ENCODE measurements at regions not wholly inside any gene's neighbourhood (a gene's known extent, or its start where the extent isn't known, plus 50 kb on each side); places are given as distances from the start of the nearest gene placed in this dataset.
"Not testable (repeated sequence)": the region's sequence is repeated elsewhere in the genome, so short reads cannot be mapped to it uniquely, and the experiment has no call there.

GRCh38 chr14:40221428-40221827 is 789.2 kb upstream of the FBXO33 start:
- intact Hi-C loops (cut with DNase I; ENCODE audit: low total_unique reads) = no loop called here
- no peaks in the 10 kb centered on the region for H3K36me3 ChIP-seq
- H3K9me3 ChIP-seq = peaks cover 0 to 16% (median 4%) of the 10 kb centered on the region in 4 donors

DNA sequence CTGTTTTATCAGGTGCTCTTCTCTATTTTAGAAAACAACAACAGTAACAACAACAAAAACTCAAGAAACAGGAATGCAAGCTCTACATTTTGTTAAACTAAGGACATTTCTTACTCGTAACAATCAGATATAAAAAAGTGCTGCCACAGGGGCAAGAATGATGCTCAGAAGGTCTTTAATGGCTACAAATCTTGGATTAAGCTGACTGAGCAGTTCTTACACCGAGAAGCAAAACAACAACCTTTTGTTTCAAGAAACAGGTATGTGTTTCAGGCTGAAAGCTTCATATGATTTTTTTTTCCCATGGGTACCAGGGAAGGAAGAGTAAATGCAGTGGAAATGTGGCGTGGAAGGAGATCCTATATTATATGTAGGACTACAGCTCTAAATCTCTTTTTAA is 786.8 kb upstream of the FBXO33 start:
- H3K27me3 ChIP-seq = no peaks in the 10 kb centered on the region
- TF ChIP-seq EP300 (IDR thresholded peaks at IDR 0.05) (no peak), POLR2AphosphoS5 (IDR thresholded peaks at IDR 0.05) (no peak), POLR2A (IDR thresholded peaks at IDR 0.05) (no peak), CTCF (IDR thresholded peaks at IDR 0.05) (no peak)
- no peak overlapping the region for H3K4me3 ChIP-seq
- no peak for DNase-seq
- intact Hi-C loops (cut with DNase I; ENCODE audit: low total_unique reads) = no loop called here
- 65 to 77% (median 74%) methylated on average over 3 of the region's 3 CpGs for WGBS, 5 donors
- H3K9me3 ChIP-seq = peaks cover 0 to 19% (median 6%) of the 10 kb centered on the region in 4 donors
- no peaks in the 10 kb centered on the region for H3K36me3 ChIP-seq
- no peak overlapping the region for H3K27ac ChIP-seq
- H3K4me1 ChIP-seq = no peaks in the 10 kb centered on the region

More at GRCh38 chr14:40221428-40221827, 789.2 kb upstream of the FBXO33 start:
- H3K27me3 ChIP-seq = no peaks in the 10 kb centered on the region
- H3K27ac ChIP-seq = no peak overlapping the region
- no peak overlapping the region for H3K4me3 ChIP-seq
- no peaks in the 10 kb centered on the region for H3K4me1 ChIP-seq
- TF ChIP-seq EP300 (IDR thresholded peaks at IDR 0.05) = no peak
- TF ChIP-seq CTCF (IDR thresholded peaks at IDR 0.05) = no peak
- no peak for TF ChIP-seq POLR2A (IDR thresholded peaks at IDR 0.05)
- no peak for TF ChIP-seq POLR2AphosphoS5 (IDR thresholded peaks at IDR 0.05)
- no peak for DNase-seq

- DNase-seq = no peak
- no peaks in the 10 kb centered on the region for H3K4me1 ChIP-seq
- H3K9me3 ChIP-seq = peaks cover 0 to 19% (median 6%) of the 10 kb centered on the region in 4 donors
- TF ChIP-seq CTCF (IDR thresholded peaks at IDR 0.05) (no peak), POLR2AphosphoS5 (IDR thresholded peaks at IDR 0.05) (no peak), EP300 (IDR thresholded peaks at IDR 0.05) (no peak), POLR2A (IDR thresholded peaks at IDR 0.05) (no peak)
- WGBS, 5 donors = 70 to 83% (median 79%) methylated on average over 6 of the region's 6 CpGs
- intact Hi-C loops (cut with DNase I; ENCODE audit: low total_unique reads) = no loop called here
- H3K27me3 ChIP-seq = no peaks in the 10 kb centered on the region
- H3K4me3 ChIP-seq = no peak overlapping the region
- H3K36me3 ChIP-seq = no peaks in the 10 kb centered on the region
- no peak overlapping the region for H3K27ac ChIP-seq
Measured at GRCh38 chr14:40218282-40218941, 786.2 kb upstream of the FBXO33 start.

- peaks cover 0 to 19% (median 6%) of the 10 kb centered on the region in 4 donors for H3K9me3 ChIP-seq
- DNase-seq = no peak
- no peaks in the 10 kb centered on the region for H3K27me3 ChIP-seq
- H3K4me3 ChIP-seq = no peak overlapping the region
- TF ChIP-seq CTCF (IDR thresholded peaks at IDR 0.05) = no peak
- TF ChIP-seq POLR2AphosphoS5 (IDR thresholded peaks at IDR 0.05) = no peak
- TF ChIP-seq POLR2A (IDR thresholded peaks at IDR 0.05) = no peak
- TF ChIP-seq EP300 (IDR thresholded peaks at IDR 0.05) = no peak
- H3K36me3 ChIP-seq = no peaks in the 10 kb centered on the region
- intact Hi-C loops (cut with DNase I; ENCODE audit: low total_unique reads) = no loop called here
- no peaks in the 10 kb centered on the region for H3K4me1 ChIP-seq
- WGBS, 5 donors = 88 to 96% (median 95%) methylated on average over 21 to 22 of the region's 22 CpGs
- no peak overlapping the region for H3K27ac ChIP-seq
Measured at GRCh38 chr14:40216976-40217375, 784.7 kb upstream of the FBXO33 start.

DNA sequence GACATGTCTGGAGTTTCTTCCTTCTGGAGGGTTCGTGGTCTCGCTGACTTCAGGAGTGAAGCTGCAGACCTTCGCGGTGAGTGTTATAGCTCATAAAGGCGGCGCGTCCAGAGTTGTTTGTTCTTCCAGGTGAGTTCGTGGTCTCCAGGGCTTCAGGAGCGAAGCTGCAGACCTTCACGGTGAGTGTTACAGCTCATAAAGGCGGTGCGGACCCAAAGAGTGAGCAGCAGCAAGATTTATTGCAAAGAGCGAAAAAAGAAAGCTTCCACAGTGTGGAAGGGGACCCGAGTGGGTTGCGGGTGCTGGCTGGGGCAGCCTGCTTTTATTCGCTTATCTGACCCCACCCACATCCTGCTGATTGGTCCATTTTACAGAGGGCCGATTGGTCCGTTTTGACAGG is 784.2 kb upstream of the FBXO33 start:
- WGBS, 5 donors = 85 to 95% (median 91%) methylated on average over 18 of the region's 18 CpGs

More for the DNA sequence above, 784.2 kb upstream of the FBXO33 start:
- DNase-seq; intact Hi-C loops (cut with DNase I; ENCODE audit: low total_unique reads); H3K27me3 ChIP-seq; H3K36me3 ChIP-seq; H3K27ac ChIP-seq; H3K4me1 ChIP-seq; H3K4me3 ChIP-seq: not testable (repeated sequence)
- peaks cover 0 to 19% (median 6%) of the 10 kb centered on the region in 4 donors for H3K9me3 ChIP-seq

Measured in stomach (tissue), 8 donors.